DOHH2 (cell line): ENCODE measurements at regions not wholly inside any gene's neighbourhood (a gene's known extent, or its start where the extent isn't known, plus 50 kb on each side); places are given as distances from the start of the nearest gene placed in this dataset.

Experiments used
- EZH2phosphoT487 ChIP-seq: fragments of 200-600 bp; sonication (generic); IDR thresholded peaks from 2 replicates; pipeline ENCODE4 v1.6.1; 2017; ENCODE audit warnings: borderline replicate concordance, mild to moderate bottlenecking, antibody characterized with exemption, low read length, moderate library complexity, mixed read lengths
- TF ChIP-seq, protein P1 (sequence below): fragments of 200-600 bp; sonication (generic); IDR thresholded peaks from one replicate; pipeline ENCODE4 v1.5.1; 2014; ENCODE audit warnings: antibody characterized with exemption, mild to moderate bottlenecking, low read depth, low read length; ENCODE audit not compliant: poor library complexity, severe bottlenecking

DNA sequence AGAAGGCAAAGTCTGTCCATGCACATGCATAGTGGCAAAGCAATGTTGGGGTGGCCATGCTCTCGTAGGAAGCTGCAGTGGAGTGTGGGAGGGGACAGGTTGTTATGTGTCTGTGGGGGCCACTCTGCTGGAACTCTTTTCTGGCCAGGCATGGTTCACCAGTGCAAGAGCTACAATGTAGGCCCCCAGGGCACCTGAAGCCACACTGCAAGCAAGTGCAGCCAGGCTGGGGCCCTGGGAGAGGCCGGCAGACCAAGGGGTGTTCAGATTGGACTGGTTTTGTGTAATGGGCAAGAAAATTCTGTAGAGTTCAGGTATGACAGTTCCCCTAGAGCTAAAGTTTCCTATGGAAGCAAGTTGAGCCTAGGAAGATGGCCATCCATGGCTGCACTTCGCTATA, 97.0 kb upstream of the ZC4H2 start:
- TF ChIP-seq EZH2phosphoT487: no peak
- TF ChIP-seq, protein P1, sequence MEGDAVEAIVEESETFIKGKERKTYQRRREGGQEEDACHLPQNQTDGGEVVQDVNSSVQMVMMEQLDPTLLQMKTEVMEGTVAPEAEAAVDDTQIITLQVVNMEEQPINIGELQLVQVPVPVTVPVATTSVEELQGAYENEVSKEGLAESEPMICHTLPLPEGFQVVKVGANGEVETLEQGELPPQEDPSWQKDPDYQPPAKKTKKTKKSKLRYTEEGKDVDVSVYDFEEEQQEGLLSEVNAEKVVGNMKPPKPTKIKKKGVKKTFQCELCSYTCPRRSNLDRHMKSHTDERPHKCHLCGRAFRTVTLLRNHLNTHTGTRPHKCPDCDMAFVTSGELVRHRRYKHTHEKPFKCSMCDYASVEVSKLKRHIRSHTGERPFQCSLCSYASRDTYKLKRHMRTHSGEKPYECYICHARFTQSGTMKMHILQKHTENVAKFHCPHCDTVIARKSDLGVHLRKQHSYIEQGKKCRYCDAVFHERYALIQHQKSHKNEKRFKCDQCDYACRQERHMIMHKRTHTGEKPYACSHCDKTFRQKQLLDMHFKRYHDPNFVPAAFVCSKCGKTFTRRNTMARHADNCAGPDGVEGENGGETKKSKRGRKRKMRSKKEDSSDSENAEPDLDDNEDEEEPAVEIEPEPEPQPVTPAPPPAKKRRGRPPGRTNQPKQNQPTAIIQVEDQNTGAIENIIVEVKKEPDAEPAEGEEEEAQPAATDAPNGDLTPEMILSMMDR: no peak
